ENCODE measurements at regions not wholly inside any gene's neighbourhood (a gene's known extent, or its start where the extent isn't known, plus 50 kb on each side); places are given as distances from the start of the nearest gene placed in this dataset.

- TF ChIP-seq PRDM10 (IDR thresholded peaks at IDR 0.05; ENCODE audit: partially characterized antibody), result no peak
- TF ChIP-seq, protein P1, sequence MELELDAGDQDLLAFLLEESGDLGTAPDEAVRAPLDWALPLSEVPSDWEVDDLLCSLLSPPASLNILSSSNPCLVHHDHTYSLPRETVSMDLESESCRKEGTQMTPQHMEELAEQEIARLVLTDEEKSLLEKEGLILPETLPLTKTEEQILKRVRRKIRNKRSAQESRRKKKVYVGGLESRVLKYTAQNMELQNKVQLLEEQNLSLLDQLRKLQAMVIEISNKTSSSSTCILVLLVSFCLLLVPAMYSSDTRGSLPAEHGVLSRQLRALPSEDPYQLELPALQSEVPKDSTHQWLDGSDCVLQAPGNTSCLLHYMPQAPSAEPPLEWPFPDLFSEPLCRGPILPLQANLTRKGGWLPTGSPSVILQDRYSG (tag; conservative IDR thresholded peaks at IDR 0.05; ENCODE audit: low read depth), result no peak
- TF ChIP-seq ZNF561 (CRISPR knock-in tag; conservative IDR thresholded peaks at IDR 0.05), result no peak
- no peak for TF ChIP-seq ZBTB34 (CRISPR knock-in tag; IDR thresholded peaks at IDR 0.05)
- TF ChIP-seq ZNF589 (CRISPR knock-in tag; IDR thresholded peaks at IDR 0.05; ENCODE audit: low read depth), result no peak
- no peak for TF ChIP-seq CHD2 (IDR thresholded peaks at IDR 0.05; ENCODE audit: low read depth, low read length)
- TF ChIP-seq ZBED1 (IDR thresholded peaks at IDR 0.05), result no peak
- peak; percentile 56; the same call in 1 of the 2 replicates for TF ChIP-seq ETV1 (tag; conservative IDR thresholded peaks at IDR 0.05; ENCODE audit: low read depth)
- no peak for TF ChIP-seq NR2C2 (CRISPR knock-in tag; IDR thresholded peaks at IDR 0.05)
- TF ChIP-seq NR2C2 (tag; IDR thresholded peaks at IDR 0.05), result peak; percentile 58; the same call in 1 of the 2 replicates
- no peak for TF ChIP-seq PTBP1 (IDR thresholded peaks at IDR 0.05; ENCODE audit: low read depth, low read length)
- no peak for TF ChIP-seq OTX1 (CRISPR knock-in tag; IDR thresholded peaks at IDR 0.05)
- TF ChIP-seq KAT7 (CRISPR knock-in tag; IDR thresholded peaks at IDR 0.05; ENCODE audit: borderline replicate concordance), result no peak
- peak; percentile 83; the same call in 1 of the 2 replicates for TF ChIP-seq ZNF175 (CRISPR knock-in tag; IDR thresholded peaks at IDR 0.05; ENCODE audit: low read depth)
- peak; percentile 86 to 90 for TF ChIP-seq TRIM24 (IDR thresholded peaks at IDR 0.05)
- TF ChIP-seq RBM34 (IDR thresholded peaks at IDR 0.05; ENCODE audit: borderline replicate concordance, insufficient read depth, low read length), result no peak
- TF ChIP-seq NFRKB (IDR thresholded peaks at IDR 0.05; ENCODE audit: low read depth), result no peak
- TF ChIP-seq, protein P2, sequence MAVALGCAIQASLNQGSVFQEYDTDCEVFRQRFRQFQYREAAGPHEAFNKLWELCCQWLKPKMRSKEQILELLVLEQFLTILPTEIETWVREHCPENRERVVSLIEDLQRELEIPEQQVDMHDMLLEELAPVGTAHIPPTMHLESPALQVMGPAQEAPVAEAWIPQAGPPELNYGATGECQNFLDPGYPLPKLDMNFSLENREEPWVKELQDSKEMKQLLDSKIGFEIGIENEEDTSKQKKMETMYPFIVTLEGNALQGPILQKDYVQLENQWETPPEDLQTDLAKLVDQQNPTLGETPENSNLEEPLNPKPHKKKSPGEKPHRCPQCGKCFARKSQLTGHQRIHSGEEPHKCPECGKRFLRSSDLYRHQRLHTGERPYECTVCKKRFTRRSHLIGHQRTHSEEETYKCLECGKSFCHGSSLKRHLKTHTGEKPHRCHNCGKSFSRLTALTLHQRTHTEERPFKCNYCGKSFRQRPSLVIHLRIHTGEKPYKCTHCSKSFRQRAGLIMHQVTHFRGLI (CRISPR knock-in tag; IDR thresholded peaks at IDR 0.05), result no peak
- no peak for TF ChIP-seq MAFK (IDR thresholded peaks at IDR 0.05; ENCODE audit: low read length)
- no peak for TF ChIP-seq ZNF232 (CRISPR knock-in tag; IDR thresholded peaks at IDR 0.05)
- 0 out of 2 replicates have a peak, but pooled peaks have one; percentile 16 for TF ChIP-seq ATF7 (IDR thresholded peaks at IDR 0.05)
- TF ChIP-seq TAF1 (IDR thresholded peaks at IDR 0.05; ENCODE audit: control insufficient read depth, extremely low read depth, insufficient read depth, low read length, severe bottlenecking), result no peak
These were observed 88.9 kb upstream of the ODAD2 start (continued) for GRCh38 chr10:28087661-28088351.
